Osteoblast (primary cell): ENCODE measurements at regions not wholly inside any gene's neighbourhood (a gene's known extent, or its start where the extent isn't known, plus 50 kb on each side); places are given as distances from the start of the nearest gene placed in this dataset.
A peak's percentile ranks its signal among the peaks of the same experiment; 100 is the strongest.

Source experiments
- DNase-seq: peaks from one replicate; pipeline ENCODE4 v3.0.0; 2011; ENCODE audit warnings: low spot score, mixed read lengths; ENCODE audit not compliant: insufficient read length; ENCODE audit errors: missing footprints
- H2AFZ ChIP-seq: 2 replicates; pipeline ENCODE4 v1.6.0; 2011; ENCODE audit warnings: mild to moderate bottlenecking, low read length
- H3K27ac ChIP-seq: 2 replicates; pipeline ENCODE4 v1.5.1; 2011; ENCODE audit warnings: mild to moderate bottlenecking, low read depth, low read length, moderate library complexity
- H3K27me3 ChIP-seq: 2 replicates; pipeline ENCODE4 v1.6.0; 2012; ENCODE audit warnings: mild to moderate bottlenecking, control low read depth, inconsistent platforms, low read length, moderate library complexity; ENCODE audit not compliant: insufficient read depth
- H3K36me3 ChIP-seq: 2 replicates; pipeline ENCODE4 v1.5.1; 2011; ENCODE audit warnings: mild to moderate bottlenecking, low read length, control low read depth, moderate library complexity; ENCODE audit not compliant: insufficient read depth
- H3K4me1 ChIP-seq: 2 replicates; pipeline ENCODE4 v1.5.1; 2011; ENCODE audit warnings: mild to moderate bottlenecking, low read length, control low read depth, moderate library complexity; ENCODE audit not compliant: insufficient read depth
- H3K4me2 ChIP-seq: 2 replicates; pipeline ENCODE4 v1.6.0; 2011; ENCODE audit warnings: mild to moderate bottlenecking, low read length; ENCODE audit not compliant: insufficient read depth
- H3K4me3 ChIP-seq: fragments of 200-600 bp; sonication (generic); 3 replicates; pipeline ENCODE4 v1.5.1; 2012; ENCODE audit warnings: mild to moderate bottlenecking, low read length, inconsistent platforms; ENCODE audit not compliant: insufficient read depth
- H3K79me2 ChIP-seq: 2 replicates; pipeline ENCODE4 v1.6.0; 2012; ENCODE audit warnings: mild to moderate bottlenecking, low read length, control low read depth, inconsistent platforms; ENCODE audit not compliant: insufficient read depth
- H3K9me3 ChIP-seq: 2 replicates; pipeline ENCODE4 v1.5.1; 2011; ENCODE audit warnings: low read depth, low read length, control low read depth
- H4K20me1 ChIP-seq: 2 replicates; pipeline ENCODE4 v1.6.0; 2012; ENCODE audit warnings: mild to moderate bottlenecking, low read length, control low read depth; ENCODE audit not compliant: insufficient read depth
- CTCF ChIP-seq: IDR thresholded peaks from 2 replicates; pipeline ENCODE4 v1.5.1; 2011; ENCODE audit warnings: mild to moderate bottlenecking, low read depth, low read length, moderate library complexity; ENCODE audit errors: extremely low read depth

- no peak overlapping the region for H2AFZ ChIP-seq
- no peaks in the 10 kb centered on the region for H4K20me1 ChIP-seq
- H3K4me2 ChIP-seq = peak overlapping the region; percentile 26
- no peaks in the 10 kb centered on the region for H3K9me3 ChIP-seq
- no peaks in the 10 kb centered on the region for H3K27me3 ChIP-seq
- peaks cover 28% of the 10 kb centered on the region for H3K4me1 ChIP-seq
- H3K27ac ChIP-seq = no peak overlapping the region
- no peak overlapping the region for H3K4me3 ChIP-seq
- DNase-seq = no peak
- no peak for TF ChIP-seq CTCF
- H3K79me2 ChIP-seq = no peaks in the 10 kb centered on the region
- H3K36me3 ChIP-seq = no peaks in the 10 kb centered on the region
These were observed 160.1 kb downstream of the FASLG start for GRCh38 chr1:172818841-172819527.

GRCh38 chr1:172820475-172821158 is 161.7 kb downstream of the FASLG start:
- Histone ChIP-seq H3K36me3 (no peaks in the 10 kb centered on the region), H3K79me2 (no peaks in the 10 kb centered on the region), H2AFZ (no peak overlapping the region), H3K4me1 (peaks cover 33% of the 10 kb centered on the region), H3K27me3 (no peaks in the 10 kb centered on the region), H3K9me3 (no peaks in the 10 kb centered on the region), H3K4me2 (no peak overlapping the region), H3K4me3 (no peak overlapping the region), H3K27ac (no peak overlapping the region), H4K20me1 (no peaks in the 10 kb centered on the region)
- peak; percentile 36 for DNase-seq
- TF ChIP-seq CTCF = no peak

- Histone ChIP-seq H3K4me3 (no peak overlapping the region), H3K4me2 (peak overlapping the region; percentile 1), H3K4me1 (peaks cover 40% of the 10 kb centered on the region), H2AFZ (no peak overlapping the region), H3K36me3 (no peaks in the 10 kb centered on the region), H4K20me1 (no peaks in the 10 kb centered on the region), H3K27me3 (no peaks in the 10 kb centered on the region), H3K27ac (peak overlapping the region; percentile 2), H3K79me2 (no peaks in the 10 kb centered on the region), H3K9me3 (no peaks in the 10 kb centered on the region)
- TF ChIP-seq CTCF = no peak
- peak; percentile 37 for DNase-seq
These were observed 162.8 kb downstream of the FASLG start for GRCh38 chr1:172821609-172822274.

GRCh38 chr1:172822886-172823285 is 164.0 kb downstream of the FASLG start:
- Histone ChIP-seq H3K27ac (no peak overlapping the region), H4K20me1 (no peaks in the 10 kb centered on the region), H3K36me3 (no peaks in the 10 kb centered on the region), H3K27me3 (no peaks in the 10 kb centered on the region), H2AFZ (no peak overlapping the region), H3K4me3 (no peak overlapping the region), H3K79me2 (no peaks in the 10 kb centered on the region), H3K9me3 (no peaks in the 10 kb centered on the region), H3K4me1 (peaks cover 42% of the 10 kb centered on the region), H3K4me2 (no peak overlapping the region)
- no peak for TF ChIP-seq CTCF
- DNase-seq = no peak
